T-helper 2 cell (primary cell): ENCODE measurements at regions not wholly inside any gene's neighbourhood (a gene's known extent, or its start where the extent isn't known, plus 50 kb on each side); places are given as distances from the start of the nearest gene placed in this dataset.
"Not testable (repeated sequence)": the region's sequence is repeated elsewhere in the genome, so short reads cannot be mapped to it uniquely, and the experiment has no call there.

Source experiments
- DNase-seq, 5 experiments: peaks; one replicate each; pipeline versions ENCODE4 v3.0.0 to v3.0.0-alpha.2; 2012 to 2022

DNA sequence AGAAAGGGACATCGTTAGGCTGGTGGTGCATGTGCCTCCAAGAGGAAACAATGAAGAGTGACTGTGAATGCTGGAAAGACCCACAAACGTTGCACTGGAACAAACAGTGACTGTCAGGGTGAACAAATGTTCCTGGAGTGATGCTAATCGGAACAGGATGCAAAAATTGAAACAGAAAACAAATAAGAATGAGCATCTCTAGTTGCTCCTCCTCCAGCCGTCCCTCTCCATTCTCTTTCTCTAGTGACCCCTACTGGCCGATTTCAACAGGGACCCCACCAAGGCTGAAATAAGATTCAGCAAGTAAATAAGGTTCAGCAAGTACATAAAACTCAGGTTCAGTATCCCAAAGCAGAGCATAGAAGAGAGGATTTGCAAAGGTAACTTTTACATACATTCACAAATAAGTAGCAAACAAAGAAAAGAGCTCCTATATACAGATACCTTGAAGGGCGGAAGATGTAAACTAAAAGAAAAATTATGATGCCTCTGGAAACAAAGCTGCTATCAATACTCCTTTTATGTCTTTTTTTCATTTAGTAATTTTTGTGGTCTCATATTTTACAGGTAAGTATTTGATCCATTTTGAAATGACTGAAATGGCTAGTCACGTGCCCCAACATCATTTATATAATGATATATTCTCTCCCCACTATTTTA lies 836.1 kb upstream of the ADAMTS5 start:
- peak in 1 of 5 experiments; percentile 35 for DNase-seq

DNA sequence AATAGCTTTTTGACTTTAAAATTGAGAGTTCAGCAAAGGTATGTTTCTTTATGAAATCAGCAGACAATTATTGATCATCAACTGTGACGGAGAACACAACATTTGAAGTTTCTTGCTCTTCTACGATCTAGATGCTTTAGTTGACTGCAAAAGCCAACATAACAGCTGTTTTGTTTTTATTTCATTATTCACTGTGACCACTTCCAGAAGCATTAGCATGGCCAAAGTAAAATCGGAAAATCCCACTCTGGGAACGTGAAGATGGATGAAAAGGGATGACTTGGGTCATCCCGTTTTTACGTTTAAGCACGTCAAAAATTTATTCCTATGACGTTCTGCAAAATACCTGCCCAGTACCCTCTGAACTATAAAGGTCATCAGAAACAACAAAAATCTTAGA lies 833.0 kb upstream of the ADAMTS5 start:
- no peak for DNase-seq

DNA sequence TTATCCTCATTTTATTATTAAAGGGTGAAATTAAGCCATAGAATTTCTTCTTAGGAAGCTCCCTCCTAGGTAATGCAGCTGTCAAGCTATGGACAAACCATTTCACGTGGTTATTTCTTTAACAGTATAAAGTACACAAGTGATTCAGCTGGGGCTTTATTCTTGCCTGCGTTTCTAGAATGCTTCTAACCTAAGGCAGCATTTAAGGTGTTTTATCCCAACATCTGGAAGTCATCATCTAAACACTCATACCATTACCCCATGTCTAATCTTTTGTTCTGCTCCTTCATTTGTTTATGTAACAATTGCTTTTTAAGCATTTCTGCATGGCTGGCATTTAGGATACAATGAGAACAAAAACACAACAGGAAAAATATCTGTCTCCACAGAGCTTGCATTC lies 829.2 kb upstream of the ADAMTS5 start:
- DNase-seq: no peak

GRCh38 chr21:27795418-27795817 lies 828.5 kb upstream of the ADAMTS5 start:
- no peak for DNase-seq

- no peak for DNase-seq
Measured at GRCh38 chr21:27793901-27794300, 827.0 kb upstream of the ADAMTS5 start.

DNA sequence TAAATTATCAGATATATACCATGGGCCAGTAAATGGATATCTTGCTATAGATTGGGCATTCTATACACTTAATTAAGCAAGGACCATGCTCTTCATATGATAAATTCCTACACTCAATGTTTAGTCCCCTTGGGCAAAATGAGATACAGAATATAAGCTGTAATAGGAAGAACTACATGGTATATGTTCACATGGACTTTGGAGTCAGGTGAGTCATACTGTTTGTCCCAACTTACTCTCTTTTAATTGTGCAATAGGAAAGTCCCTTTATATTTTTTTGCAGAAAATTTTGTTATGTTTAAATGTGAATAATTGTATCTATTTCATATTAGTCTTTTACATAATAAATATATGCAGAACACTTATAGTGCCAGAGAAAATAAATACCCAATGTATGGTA lies 820.2 kb upstream of the ADAMTS5 start:
- DNase-seq: no peak

- DNase-seq: no peak
Measured at GRCh38 chr21:27779606-27780005, 812.7 kb upstream of the ADAMTS5 start.

- DNase-seq: no peak
Measured at GRCh38 chr21:27776925-27777553, 810.2 kb upstream of the ADAMTS5 start.

- no peak for DNase-seq
Measured at GRCh38 chr21:27772816-27773215, 805.9 kb upstream of the ADAMTS5 start.

- no peak for DNase-seq
Measured at GRCh38 chr21:27771938-27772483, 805.1 kb upstream of the ADAMTS5 start.

GRCh38 chr21:27769763-27770162 lies 802.9 kb upstream of the ADAMTS5 start:
- no peak for DNase-seq

GRCh38 chr21:27768046-27768637 lies 801.3 kb upstream of the ADAMTS5 start:
- DNase-seq: not testable (repeated sequence)

- no peak for DNase-seq
Measured at GRCh38 chr21:27764056-27764455, 797.2 kb upstream of the ADAMTS5 start.

GRCh38 chr21:27761623-27762022 lies 794.7 kb upstream of the ADAMTS5 start:
- no peak for DNase-seq

DNA sequence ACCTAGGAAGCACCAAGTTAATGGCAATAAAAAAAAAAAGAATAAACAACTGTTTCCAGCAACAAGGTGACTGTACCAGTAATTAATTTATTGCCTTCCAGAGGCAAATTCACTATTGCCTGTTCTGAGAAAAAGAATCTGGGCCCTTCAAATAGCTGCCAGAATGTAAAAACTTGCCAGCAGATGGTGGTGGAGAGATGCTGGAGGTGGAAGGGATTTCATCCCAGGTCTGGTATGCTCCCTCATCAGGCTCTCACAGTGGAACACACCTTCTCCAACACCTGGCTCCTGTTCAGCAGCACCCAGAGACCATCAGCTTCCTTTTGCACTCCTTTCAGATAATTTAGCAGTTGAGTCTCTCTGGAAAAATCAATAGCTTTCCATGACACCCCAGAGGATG lies 792.9 kb upstream of the ADAMTS5 start:
- no peak for DNase-seq

GRCh38 chr21:27759091-27759659 lies 792.3 kb upstream of the ADAMTS5 start:
- DNase-seq: no peak

- DNase-seq: no peak
Measured at GRCh38 chr21:27756191-27756590, 789.3 kb upstream of the ADAMTS5 start.

- no peak for DNase-seq
Measured at GRCh38 chr21:27743971-27744564, 777.2 kb upstream of the ADAMTS5 start.

- DNase-seq: no peak
Measured at GRCh38 chr21:27741736-27742135, 774.8 kb upstream of the ADAMTS5 start.

DNA sequence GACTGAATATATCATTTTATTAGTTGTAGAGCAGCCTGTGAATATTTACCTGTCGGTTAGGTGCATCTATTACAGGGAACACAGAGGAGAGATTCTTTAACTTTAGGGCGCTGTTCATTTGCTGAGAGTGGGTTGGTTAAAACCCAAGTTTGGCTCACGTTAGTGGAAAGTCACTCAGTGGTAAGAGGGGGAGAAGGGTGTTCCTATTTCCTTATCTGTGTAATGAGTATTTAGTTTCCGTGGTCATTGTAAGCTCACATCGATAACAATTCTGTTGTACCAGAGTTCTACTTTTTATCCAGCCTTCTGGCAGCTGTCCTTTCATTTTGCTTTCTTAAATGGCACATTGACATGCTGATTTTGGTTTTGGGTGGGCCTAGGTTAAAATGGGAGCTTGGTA lies 773.2 kb upstream of the ADAMTS5 start:
- no peak for DNase-seq

GRCh38 chr21:27739187-27739586 lies 772.3 kb upstream of the ADAMTS5 start:
- no peak for DNase-seq

- no peak for DNase-seq
Measured at GRCh38 chr21:27735699-27736098, 768.8 kb upstream of the ADAMTS5 start.

GRCh38 chr21:27734146-27734545 lies 767.3 kb upstream of the ADAMTS5 start:
- no peak for DNase-seq
